ENCODE measurements at regions not wholly inside any gene's neighbourhood (a gene's known extent, or its start where the extent isn't known, plus 50 kb on each side); places are given as distances from the start of the nearest gene placed in this dataset.

DNA sequence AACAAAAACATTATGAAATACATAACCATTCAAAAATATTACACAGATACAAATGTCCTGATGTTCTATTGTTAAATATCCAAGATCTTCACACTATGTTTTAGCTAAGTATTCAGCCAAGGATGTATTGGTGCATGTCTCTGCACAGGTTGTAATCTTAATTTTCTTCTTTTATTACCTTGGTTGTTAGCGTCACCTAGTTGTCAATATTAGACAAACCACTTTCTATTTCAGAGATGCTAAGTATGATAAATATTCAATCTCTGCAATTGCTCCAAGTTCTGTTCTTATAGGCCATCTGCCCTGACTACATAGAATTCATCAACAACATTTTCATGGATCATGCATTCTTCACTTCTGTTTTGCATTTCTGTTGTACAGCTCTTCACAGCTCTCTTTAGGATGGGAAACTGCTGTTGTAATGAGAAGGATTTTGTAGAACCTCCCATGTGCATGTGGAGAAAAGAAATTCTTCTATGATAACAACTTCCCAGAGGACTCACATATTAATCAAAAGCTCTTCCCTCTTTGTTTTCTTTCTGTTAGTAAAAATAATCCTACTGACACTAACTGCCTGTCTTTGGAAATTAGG lies 380.1 kb downstream of the NUF2 start:
- Mint-ChIP-seq H3K4me1 (ENCODE audit: unreplicated experiment) (no peaks in the 10 kb centered on the region), H3K36me3 (ENCODE audit: unreplicated experiment) (no peaks in the 10 kb centered on the region), H3K27me3 (ENCODE audit: unreplicated experiment) (no peaks in the 10 kb centered on the region), H3K9me3 (ENCODE audit: unreplicated experiment) (no peaks in the 10 kb centered on the region), H3K27ac (ENCODE audit: unreplicated experiment) (no peak overlapping the region), H3K4me3 (ENCODE audit: unreplicated experiment) (no peak overlapping the region)
- no peak for TF ChIP-seq CTCF (IDR thresholded peaks at IDR 0.05)
- DNase-seq (ENCODE audit: extremely low spot score, unreplicated experiment) = no peak

DNA sequence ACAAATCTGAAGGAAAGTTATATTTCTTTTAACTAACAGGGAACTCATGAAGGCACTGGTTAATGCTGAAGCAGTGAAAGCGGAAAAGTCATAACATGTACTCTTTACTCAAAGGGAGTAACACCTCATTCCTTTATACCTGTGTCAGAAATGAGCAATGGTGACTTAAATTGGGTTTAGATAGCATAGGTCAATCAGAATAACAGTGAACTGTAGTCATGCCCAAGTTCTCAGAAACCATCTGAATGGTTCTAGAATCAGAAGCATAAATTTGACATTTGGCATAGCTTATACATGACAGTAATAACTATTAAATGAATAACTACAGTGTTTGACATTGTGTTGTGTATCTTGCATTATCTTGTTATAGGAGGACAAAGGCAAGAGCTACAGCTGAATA lies 382.0 kb downstream of the NUF2 start:
- H3K27ac Mint-ChIP-seq (ENCODE audit: unreplicated experiment) = no peak overlapping the region
- H3K4me1 Mint-ChIP-seq (ENCODE audit: unreplicated experiment) = no peaks in the 10 kb centered on the region
- no peaks in the 10 kb centered on the region for H3K9me3 Mint-ChIP-seq (ENCODE audit: unreplicated experiment)
- TF ChIP-seq CTCF (IDR thresholded peaks at IDR 0.05) = no peak
- no peak for DNase-seq (ENCODE audit: extremely low spot score, unreplicated experiment)
- H3K27me3 Mint-ChIP-seq (ENCODE audit: unreplicated experiment) = no peaks in the 10 kb centered on the region
- no peaks in the 10 kb centered on the region for H3K36me3 Mint-ChIP-seq (ENCODE audit: unreplicated experiment)
- no peak overlapping the region for H3K4me3 Mint-ChIP-seq (ENCODE audit: unreplicated experiment)

GRCh38 chr1:163706915-163707314 lies 385.2 kb downstream of the NUF2 start:
- no peaks in the 10 kb centered on the region for H3K4me1 Mint-ChIP-seq (ENCODE audit: unreplicated experiment)
- no peak overlapping the region for H3K27ac Mint-ChIP-seq (ENCODE audit: unreplicated experiment)
- no peak overlapping the region for H3K4me3 Mint-ChIP-seq (ENCODE audit: unreplicated experiment)
- DNase-seq (ENCODE audit: extremely low spot score, unreplicated experiment) = no peak
- H3K36me3 Mint-ChIP-seq (ENCODE audit: unreplicated experiment) = no peaks in the 10 kb centered on the region
- no peaks in the 10 kb centered on the region for H3K9me3 Mint-ChIP-seq (ENCODE audit: unreplicated experiment)
- H3K27me3 Mint-ChIP-seq (ENCODE audit: unreplicated experiment) = no peaks in the 10 kb centered on the region
- no peak for TF ChIP-seq CTCF (IDR thresholded peaks at IDR 0.05)

DNA sequence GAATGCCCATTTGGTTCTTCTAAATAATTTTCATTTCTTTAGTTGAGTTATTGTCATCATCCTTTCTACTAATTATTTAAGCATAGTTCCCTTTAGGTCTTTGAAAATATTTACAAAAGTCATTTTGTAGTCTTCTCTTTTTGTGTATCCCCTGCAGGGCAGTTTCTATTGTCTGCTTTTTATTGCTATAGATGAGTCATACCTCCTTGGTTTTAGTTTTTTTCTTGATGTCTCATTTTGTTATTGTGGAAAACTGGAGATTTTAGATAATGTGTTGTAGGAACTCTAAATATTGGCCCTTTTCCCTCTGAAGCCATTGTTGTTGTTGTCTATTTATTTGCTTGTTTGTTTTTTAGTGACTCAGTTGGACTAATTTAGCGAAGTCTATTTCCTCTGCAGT lies 387.9 kb downstream of the NUF2 start:
- Mint-ChIP-seq H3K9me3 (ENCODE audit: unreplicated experiment) (no peaks in the 10 kb centered on the region), H3K36me3 (ENCODE audit: unreplicated experiment) (no peaks in the 10 kb centered on the region), H3K4me3 (ENCODE audit: unreplicated experiment) (no peak overlapping the region), H3K27me3 (ENCODE audit: unreplicated experiment) (no peaks in the 10 kb centered on the region), H3K4me1 (ENCODE audit: unreplicated experiment) (no peaks in the 10 kb centered on the region), H3K27ac (ENCODE audit: unreplicated experiment) (no peak overlapping the region)
- DNase-seq (ENCODE audit: extremely low spot score, unreplicated experiment) = no peak
- no peak for TF ChIP-seq CTCF (IDR thresholded peaks at IDR 0.05)

DNA sequence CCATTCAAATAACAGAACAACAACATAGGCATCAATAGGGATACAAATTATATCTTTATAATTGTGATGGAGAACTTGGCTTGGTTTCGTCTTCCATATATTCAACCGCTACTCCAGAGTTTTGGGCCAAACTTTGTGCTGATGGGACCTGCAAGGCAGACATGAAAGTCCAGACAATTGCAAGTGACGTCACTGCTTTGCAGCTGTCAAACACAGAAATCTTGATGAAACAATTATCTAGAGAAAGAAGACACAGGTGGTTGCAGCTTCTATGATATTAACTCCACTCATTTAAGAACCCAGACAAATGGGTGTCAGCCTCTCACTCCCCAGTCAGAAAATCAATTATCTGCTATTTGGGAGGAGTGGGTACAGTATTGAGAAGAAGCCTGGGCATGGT lies 390.6 kb downstream of the NUF2 start:
- Mint-ChIP-seq H3K9me3 (ENCODE audit: unreplicated experiment) (peaks cover 1% of the 10 kb centered on the region), H3K27ac (ENCODE audit: unreplicated experiment) (no peak overlapping the region), H3K27me3 (ENCODE audit: unreplicated experiment) (no peaks in the 10 kb centered on the region), H3K36me3 (ENCODE audit: unreplicated experiment) (no peaks in the 10 kb centered on the region), H3K4me1 (ENCODE audit: unreplicated experiment) (no peaks in the 10 kb centered on the region), H3K4me3 (ENCODE audit: unreplicated experiment) (no peak overlapping the region)
- TF ChIP-seq CTCF (IDR thresholded peaks at IDR 0.05) = no peak
- no peak for DNase-seq (ENCODE audit: extremely low spot score, unreplicated experiment)
